GM23338 (cell line): ENCODE measurements at regions not wholly inside any gene's neighbourhood (a gene's known extent, or its start where the extent isn't known, plus 50 kb on each side); places are given as distances from the start of the nearest gene placed in this dataset.

Experiments
- ATAC-seq: fragments of 200-7000 bp; cut with Tn5 transposase; 3 replicates; pipeline ENCODE4 v1.9.1; 2020
- DNase-seq: peaks from one replicate; pipeline ENCODE4 v3.0.0-alpha.2; 2015; ENCODE audit warnings: low spot score
- H2AFZ ChIP-seq: fragments of 200-600 bp; sonication (generic); 2 replicates; pipeline ENCODE4 v1.8.0; 2016; ENCODE audit warnings: antibody characterized with exemption, mild to moderate bottlenecking, moderate library complexity
- H3F3A ChIP-seq: fragments of 200-600 bp; sonication (generic); replicated peaks from 2 replicates; pipeline ENCODE4 v1.8.0; 2017; ENCODE audit warnings: antibody characterized with exemption, mixed run types, low read depth
- H3K27ac ChIP-seq: fragments of 200-600 bp; sonication (generic); 2 replicates; pipeline ENCODE4 v1.6.1; 2016; ENCODE audit warnings: low read depth
- H3K27me3 ChIP-seq: fragments of 200-600 bp; sonication (generic); 2 replicates; pipeline ENCODE4 v1.8.0; 2016; ENCODE audit warnings: mild to moderate bottlenecking, mixed run types, moderate library complexity; ENCODE audit not compliant: insufficient read depth
- H3K36me3 ChIP-seq: fragments of 200-600 bp; sonication (generic); 2 replicates; pipeline ENCODE4 v1.8.0; 2016; ENCODE audit warnings: mild to moderate bottlenecking; ENCODE audit not compliant: insufficient read depth
- H3K4me1 ChIP-seq: fragments of 200-600 bp; sonication (generic); 2 replicates; pipeline ENCODE4 v1.8.0; 2016; ENCODE audit warnings: mild to moderate bottlenecking, moderate library complexity; ENCODE audit not compliant: insufficient read depth
- H3K4me2 ChIP-seq: fragments of 200-600 bp; sonication (generic); 2 replicates; pipeline ENCODE4 v1.7.1; 2017; ENCODE audit warnings: mixed run types
- H3K4me3 ChIP-seq: fragments of 200-600 bp; sonication (generic); 2 replicates; pipeline ENCODE4 v1.6.1; 2016; ENCODE audit warnings: mixed run types
- H3K79me2 ChIP-seq: fragments of 200-600 bp; sonication (generic); replicated peaks from 2 replicates; pipeline ENCODE4 v1.8.0; 2017; ENCODE audit warnings: mild to moderate bottlenecking; ENCODE audit not compliant: insufficient read depth
- H3K9me2 ChIP-seq: fragments of 200-600 bp; sonication (generic); 2 replicates; pipeline ENCODE4 v1.8.0; 2017; ENCODE audit not compliant: insufficient read depth
- H4K20me1 ChIP-seq: fragments of 200-600 bp; sonication (generic); replicated peaks from 2 replicates; pipeline ENCODE4 v1.8.0; 2017; ENCODE audit warnings: mild to moderate bottlenecking; ENCODE audit not compliant: insufficient read depth
- H3K27ac Mint-ChIP-seq: 2 replicates; pipeline ENCODE4 v1.8.0; 2020; ENCODE audit warnings: inconsistent platforms, mild to moderate bottlenecking, moderate library complexity, mixed read lengths
- H3K27me3 Mint-ChIP-seq: 3 replicates; pipeline ENCODE4 v1.8.0; 2022; ENCODE audit warnings: low read depth, mild to moderate bottlenecking, moderate library complexity, mixed read lengths, inconsistent platforms; ENCODE audit not compliant: insufficient read depth, poor library complexity
- H3K36me3 Mint-ChIP-seq: 3 replicates; pipeline ENCODE4 v1.8.0; 2021; ENCODE audit warnings: low read depth, mild to moderate bottlenecking, inconsistent platforms, moderate library complexity, mixed read lengths
- H3K4me1 Mint-ChIP-seq: 3 replicates; pipeline ENCODE4 v1.8.0; 2020; ENCODE audit warnings: mild to moderate bottlenecking, inconsistent platforms, mixed read lengths
- H3K4me3 Mint-ChIP-seq: 3 replicates; pipeline ENCODE4 v1.8.0; 2021; ENCODE audit warnings: moderate library complexity, mild to moderate bottlenecking, inconsistent platforms, mixed read lengths
- H3K9me3 Mint-ChIP-seq: 3 replicates; pipeline ENCODE4 v1.8.0; 2020; ENCODE audit warnings: moderate library complexity, mild to moderate bottlenecking, inconsistent platforms, mixed read lengths
- CREB1 ChIP-seq: fragments of 250-450 bp; sonication (Bioruptor Pico); IDR thresholded peaks from 2 replicates; pipeline ENCODE4 v1.5.0; 2020; ENCODE audit warnings: low read depth, mild to moderate bottlenecking, moderate library complexity
- EZH2 ChIP-seq: fragments of 200-600 bp; sonication (generic); IDR thresholded peaks from one replicate; pipeline ENCODE4 v1.8.0; 2017; ENCODE audit warnings: antibody characterized with exemption, mild to moderate bottlenecking, low read depth; ENCODE audit not compliant: unreplicated experiment
- EZH2phosphoT487 ChIP-seq: fragments of 200-600 bp; sonication (generic); IDR thresholded peaks from one replicate; pipeline ENCODE4 v1.8.1; 2018; ENCODE audit warnings: antibody characterized with exemption; ENCODE audit not compliant: unreplicated experiment
- JUNB ChIP-seq: IDR thresholded peaks from one replicate; pipeline ENCODE4 v1.6.1; 2016; ENCODE audit warnings: antibody characterized with exemption; ENCODE audit not compliant: unreplicated experiment
- NANOG ChIP-seq: IDR thresholded peaks from 2 replicates; pipeline ENCODE4 v1.6.1; 2016; ENCODE audit warnings: antibody characterized with exemption, borderline replicate concordance
- POLR2AphosphoS5 ChIP-seq: IDR thresholded peaks from 2 replicates; pipeline ENCODE4 v1.6.1; 2016; ENCODE audit warnings: antibody characterized with exemption, low read depth
- STAT1 ChIP-seq: IDR thresholded peaks from one replicate; pipeline ENCODE4 v1.6.1; 2016; ENCODE audit warnings: antibody characterized with exemption; ENCODE audit not compliant: unreplicated experiment
- ZNF114 ChIP-seq: fragments of 250-450 bp; sonication (Bioruptor Pico); IDR thresholded peaks from 2 replicates; pipeline ENCODE4 v1.5.0; 2020; ENCODE audit warnings: mild to moderate bottlenecking, moderate library complexity
- ZNF331 ChIP-seq: fragments of 250-450 bp; sonication (Bioruptor Pico); IDR thresholded peaks from 2 replicates; pipeline ENCODE4 v1.5.0; 2020; ENCODE audit warnings: low read depth, mild to moderate bottlenecking, moderate library complexity
- TF ChIP-seq, protein P1 (sequence below): IDR thresholded peaks from one replicate; pipeline ENCODE4 v1.6.1; 2018; ENCODE audit warnings: antibody characterized with exemption; ENCODE audit not compliant: unreplicated experiment
- TF ChIP-seq, protein P2 (sequence below), 2 experiments: fragments of 200-600 bp in 1 of 2; sonication (generic) in 1 of 2; conservative IDR thresholded peaks; 2 replicates each; pipeline versions ENCODE4 v1.5.1 to v1.6.1; 2016 to 2017; ENCODE audit warnings: antibody characterized with exemption in 2 of 2, low read depth in 2 of 2, mild to moderate bottlenecking in 2 of 2, moderate library complexity in 1 of 2
- TF ChIP-seq, protein P3 (sequence below): IDR thresholded peaks from 2 replicates; pipeline ENCODE4 v1.6.1; 2016; ENCODE audit warnings: antibody characterized with exemption

DNA sequence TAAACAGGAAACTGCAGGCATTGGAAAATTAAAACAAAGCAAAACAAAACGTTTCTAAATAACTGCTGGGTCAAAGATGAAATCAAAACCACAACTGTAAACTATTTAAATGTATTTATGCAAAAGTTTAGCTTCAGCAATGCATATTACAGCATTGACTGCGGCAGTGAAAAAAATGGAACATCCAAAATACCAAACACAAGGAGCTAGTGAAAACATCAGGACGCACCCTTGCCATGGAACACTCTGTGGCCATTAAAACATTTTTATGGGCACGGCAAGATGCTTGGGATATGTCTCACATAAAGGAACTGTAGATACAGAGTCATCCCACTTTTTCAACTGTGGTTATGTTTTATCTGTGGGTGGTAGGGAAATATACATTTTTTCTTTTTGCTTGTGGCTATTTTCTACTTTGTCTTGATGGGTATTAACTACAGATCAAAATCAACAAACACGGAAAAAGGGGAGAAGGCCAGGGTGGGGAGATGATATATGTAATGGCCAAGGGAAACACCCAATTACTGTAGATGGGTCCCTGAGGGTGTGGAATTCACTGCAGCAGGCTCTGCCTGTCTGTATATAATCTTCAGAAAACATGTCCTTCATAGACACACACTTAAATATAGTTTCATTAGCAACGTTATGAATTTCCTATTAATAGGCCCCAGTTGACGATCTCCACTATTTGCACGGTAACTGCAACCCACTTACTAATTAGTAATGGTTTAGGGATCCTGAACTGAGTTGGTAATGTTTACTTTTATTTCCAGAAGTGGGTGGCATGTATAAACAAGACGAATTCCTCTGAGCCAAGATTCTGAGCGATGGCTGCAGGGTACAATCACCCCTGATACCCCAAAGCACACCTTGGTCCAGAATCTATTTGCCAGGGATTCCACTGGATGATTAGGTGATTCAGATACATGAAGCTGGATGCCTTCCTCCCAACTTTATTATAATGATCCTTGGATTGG, 110.5 kb downstream of the ACKR3 start (continued):
- TF ChIP-seq, protein P1, sequence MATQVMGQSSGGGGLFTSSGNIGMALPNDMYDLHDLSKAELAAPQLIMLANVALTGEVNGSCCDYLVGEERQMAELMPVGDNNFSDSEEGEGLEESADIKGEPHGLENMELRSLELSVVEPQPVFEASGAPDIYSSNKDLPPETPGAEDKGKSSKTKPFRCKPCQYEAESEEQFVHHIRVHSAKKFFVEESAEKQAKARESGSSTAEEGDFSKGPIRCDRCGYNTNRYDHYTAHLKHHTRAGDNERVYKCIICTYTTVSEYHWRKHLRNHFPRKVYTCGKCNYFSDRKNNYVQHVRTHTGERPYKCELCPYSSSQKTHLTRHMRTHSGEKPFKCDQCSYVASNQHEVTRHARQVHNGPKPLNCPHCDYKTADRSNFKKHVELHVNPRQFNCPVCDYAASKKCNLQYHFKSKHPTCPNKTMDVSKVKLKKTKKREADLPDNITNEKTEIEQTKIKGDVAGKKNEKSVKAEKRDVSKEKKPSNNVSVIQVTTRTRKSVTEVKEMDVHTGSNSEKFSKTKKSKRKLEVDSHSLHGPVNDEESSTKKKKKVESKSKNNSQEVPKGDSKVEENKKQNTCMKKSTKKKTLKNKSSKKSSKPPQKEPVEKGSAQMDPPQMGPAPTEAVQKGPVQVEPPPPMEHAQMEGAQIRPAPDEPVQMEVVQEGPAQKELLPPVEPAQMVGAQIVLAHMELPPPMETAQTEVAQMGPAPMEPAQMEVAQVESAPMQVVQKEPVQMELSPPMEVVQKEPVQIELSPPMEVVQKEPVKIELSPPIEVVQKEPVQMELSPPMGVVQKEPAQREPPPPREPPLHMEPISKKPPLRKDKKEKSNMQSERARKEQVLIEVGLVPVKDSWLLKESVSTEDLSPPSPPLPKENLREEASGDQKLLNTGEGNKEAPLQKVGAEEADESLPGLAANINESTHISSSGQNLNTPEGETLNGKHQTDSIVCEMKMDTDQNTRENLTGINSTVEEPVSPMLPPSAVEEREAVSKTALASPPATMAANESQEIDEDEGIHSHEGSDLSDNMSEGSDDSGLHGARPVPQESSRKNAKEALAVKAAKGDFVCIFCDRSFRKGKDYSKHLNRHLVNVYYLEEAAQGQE: no peak
- TF ChIP-seq EZH2: no peak
- no peak for TF ChIP-seq CREB1
- TF ChIP-seq JUNB: no peak
- TF ChIP-seq ZNF331 (CRISPR knock-in tag): no peak

DNA sequence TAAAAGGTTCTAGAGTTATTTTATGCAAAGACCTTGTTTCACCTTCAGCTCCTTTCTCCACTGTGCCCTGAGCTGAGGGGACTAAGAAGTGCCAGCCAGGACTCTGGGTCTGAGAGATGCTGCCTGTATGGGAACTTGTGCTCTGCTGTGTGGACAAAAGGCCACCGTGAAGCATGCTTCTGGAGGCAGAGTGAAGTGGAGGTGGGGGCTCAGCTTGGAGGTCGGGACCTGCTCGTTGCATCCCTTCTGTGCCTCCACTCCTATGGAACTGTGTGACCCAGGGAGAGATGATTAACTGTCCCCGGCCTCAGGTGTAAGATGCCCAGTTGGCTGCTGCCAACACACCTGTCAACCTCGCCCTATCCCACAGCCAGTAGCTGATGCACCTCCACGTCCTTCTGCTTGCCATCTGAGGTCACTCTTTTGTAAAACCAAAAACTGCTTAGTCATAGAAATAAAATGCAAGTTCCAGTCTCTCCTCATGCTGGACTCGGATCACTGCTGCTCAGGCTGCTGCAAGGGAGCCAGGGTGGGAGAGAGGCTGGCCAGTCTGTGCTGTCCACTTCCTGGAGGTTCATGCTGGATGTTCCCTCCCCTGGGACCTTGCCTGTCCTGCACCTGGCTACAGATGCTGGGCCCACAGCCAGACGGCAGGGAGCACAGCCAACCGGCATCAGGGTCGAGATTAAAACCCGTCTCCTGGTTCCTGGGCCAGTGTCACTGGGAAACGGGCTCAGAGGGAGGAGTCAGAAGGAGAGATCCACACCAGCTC, 113.2 kb downstream of the ACKR3 start:
- Mint-ChIP-seq H3K36me3 (no peaks in the 10 kb centered on the region), H3K27ac (no peak overlapping the region), H3K9me3 (no peaks in the 10 kb centered on the region), H3K4me1 (peaks cover 27% of the 10 kb centered on the region), H3K4me3 (no peak overlapping the region), H3K27me3 (peaks cover 8% of the 10 kb centered on the region)
- no peaks in the 10 kb centered on the region for H3K79me2 ChIP-seq
- no peak overlapping the region for H3K4me2 ChIP-seq
- H3K36me3 ChIP-seq: no peaks in the 10 kb centered on the region
- H3K27ac ChIP-seq: no peak overlapping the region
- ATAC-seq (no peak), DNase-seq (no peak)
- H3K4me3 ChIP-seq: no peak overlapping the region
- H2AFZ ChIP-seq: peak overlapping the region; percentile 76; the same call in 1 of the 2 replicates
- H4K20me1 ChIP-seq: no peaks in the 10 kb centered on the region
- no peaks in the 10 kb centered on the region for H3F3A ChIP-seq
- H3K4me1 ChIP-seq: peaks cover 8% of the 10 kb centered on the region; the same call in 1 of the 2 replicates
- no peaks in the 10 kb centered on the region for H3K9me2 ChIP-seq
- H3K27me3 ChIP-seq: no peaks in the 10 kb centered on the region
- TF ChIP-seq JUNB (no peak), CREB1 (no peak), STAT1 (no peak), EZH2phosphoT487 (no peak), NANOG (no peak), EZH2 (no peak), POLR2AphosphoS5 (no peak), ZNF331 (CRISPR knock-in tag) (no peak), ZNF114 (CRISPR knock-in tag) (no peak)
- TF ChIP-seq, protein P2, sequence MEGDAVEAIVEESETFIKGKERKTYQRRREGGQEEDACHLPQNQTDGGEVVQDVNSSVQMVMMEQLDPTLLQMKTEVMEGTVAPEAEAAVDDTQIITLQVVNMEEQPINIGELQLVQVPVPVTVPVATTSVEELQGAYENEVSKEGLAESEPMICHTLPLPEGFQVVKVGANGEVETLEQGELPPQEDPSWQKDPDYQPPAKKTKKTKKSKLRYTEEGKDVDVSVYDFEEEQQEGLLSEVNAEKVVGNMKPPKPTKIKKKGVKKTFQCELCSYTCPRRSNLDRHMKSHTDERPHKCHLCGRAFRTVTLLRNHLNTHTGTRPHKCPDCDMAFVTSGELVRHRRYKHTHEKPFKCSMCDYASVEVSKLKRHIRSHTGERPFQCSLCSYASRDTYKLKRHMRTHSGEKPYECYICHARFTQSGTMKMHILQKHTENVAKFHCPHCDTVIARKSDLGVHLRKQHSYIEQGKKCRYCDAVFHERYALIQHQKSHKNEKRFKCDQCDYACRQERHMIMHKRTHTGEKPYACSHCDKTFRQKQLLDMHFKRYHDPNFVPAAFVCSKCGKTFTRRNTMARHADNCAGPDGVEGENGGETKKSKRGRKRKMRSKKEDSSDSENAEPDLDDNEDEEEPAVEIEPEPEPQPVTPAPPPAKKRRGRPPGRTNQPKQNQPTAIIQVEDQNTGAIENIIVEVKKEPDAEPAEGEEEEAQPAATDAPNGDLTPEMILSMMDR (conservative IDR thresholded peaks at IDR 0.05; ENCODE audit: low read depth in 2 of 2): no peak
- TF ChIP-seq, protein P3, sequence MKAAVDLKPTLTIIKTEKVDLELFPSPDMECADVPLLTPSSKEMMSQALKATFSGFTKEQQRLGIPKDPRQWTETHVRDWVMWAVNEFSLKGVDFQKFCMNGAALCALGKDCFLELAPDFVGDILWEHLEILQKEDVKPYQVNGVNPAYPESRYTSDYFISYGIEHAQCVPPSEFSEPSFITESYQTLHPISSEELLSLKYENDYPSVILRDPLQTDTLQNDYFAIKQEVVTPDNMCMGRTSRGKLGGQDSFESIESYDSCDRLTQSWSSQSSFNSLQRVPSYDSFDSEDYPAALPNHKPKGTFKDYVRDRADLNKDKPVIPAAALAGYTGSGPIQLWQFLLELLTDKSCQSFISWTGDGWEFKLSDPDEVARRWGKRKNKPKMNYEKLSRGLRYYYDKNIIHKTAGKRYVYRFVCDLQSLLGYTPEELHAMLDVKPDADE: no peak
